Trophoblast cell (in vitro differentiated cells and primary cell): ENCODE measurements at regions not wholly inside any gene's neighbourhood (a gene's known extent, or its start where the extent isn't known, plus 50 kb on each side); places are given as distances from the start of the nearest gene placed in this dataset.
"Not testable (repeated sequence)": the region's sequence is repeated elsewhere in the genome, so short reads cannot be mapped to it uniquely, and the experiment has no call there.

Experiments
- DNase-seq, 2 donors: peaks; one replicate each; pipeline ENCODE4 v3.0.0-alpha.2; 2016
- H2AFZ ChIP-seq: 2 replicates; pipeline ENCODE4 v1.6.1; 2013; ENCODE audit warnings: low read length, moderate library complexity, mild to moderate bottlenecking; ENCODE audit not compliant: insufficient read depth, poor library complexity
- H2AK5ac ChIP-seq: 2 replicates; pipeline ENCODE4 v1.6.1; 2013; ENCODE audit warnings: mild to moderate bottlenecking, low read length
- H2BK120ac ChIP-seq: 2 replicates; pipeline ENCODE4 v1.6.1; 2013; ENCODE audit warnings: low read length, mild to moderate bottlenecking, moderate library complexity; ENCODE audit not compliant: insufficient read depth, poor library complexity
- H2BK12ac ChIP-seq: 2 replicates; pipeline ENCODE4 v1.6.1; 2013; ENCODE audit warnings: mild to moderate bottlenecking, low read length, moderate library complexity
- H2BK5ac ChIP-seq: 2 replicates; pipeline ENCODE4 v1.6.1; 2013; ENCODE audit warnings: low read length, low read depth, moderate library complexity, mild to moderate bottlenecking; ENCODE audit not compliant: poor library complexity
- H3K14ac ChIP-seq: 2 replicates; pipeline ENCODE4 v1.6.1; 2013; ENCODE audit warnings: mild to moderate bottlenecking, low read length
- H3K18ac ChIP-seq: 2 replicates; pipeline ENCODE4 v1.6.1; 2013; ENCODE audit warnings: mild to moderate bottlenecking, low read length
- H3K23ac ChIP-seq: 2 replicates; pipeline ENCODE4 v1.6.1; 2013; ENCODE audit warnings: low read length
- H3K27ac ChIP-seq: 2 replicates; pipeline ENCODE4 v1.5.1; 2013; ENCODE audit warnings: low read depth, mild to moderate bottlenecking, inconsistent platforms, low read length, moderate library complexity
- H3K27me3 ChIP-seq: 2 replicates; pipeline ENCODE4 v1.6.1; 2013; ENCODE audit warnings: inconsistent platforms, mild to moderate bottlenecking, low read length, moderate library complexity; ENCODE audit not compliant: insufficient read depth
- H3K36me3 ChIP-seq, 2 experiments: 1 replicate in 1 of 2; 2 replicates in 1 of 2; pipeline ENCODE4 v1.6.1; 2013; ENCODE audit warnings: low read length in 2 of 2, mild to moderate bottlenecking in 2 of 2, moderate library complexity in 1 of 2; ENCODE audit not compliant: insufficient read depth in 2 of 2, control insufficient read depth in 1 of 2
- H3K4ac ChIP-seq: 2 replicates; pipeline ENCODE4 v1.6.1; 2013; ENCODE audit warnings: low read depth, mild to moderate bottlenecking, low read length, moderate library complexity
- H3K4me1 ChIP-seq, 2 experiments: 1 replicate in 1 of 2; 2 replicates in 1 of 2; pipeline ENCODE4 v1.6.1; 2013; ENCODE audit warnings: low read length in 2 of 2, mild to moderate bottlenecking in 2 of 2, moderate library complexity in 1 of 2; ENCODE audit not compliant: insufficient read depth in 2 of 2, control insufficient read depth in 1 of 2
- H3K4me2 ChIP-seq: 2 replicates; pipeline ENCODE4 v1.6.1; 2013; ENCODE audit warnings: inconsistent platforms, mild to moderate bottlenecking, low read length, moderate library complexity
- H3K4me3 ChIP-seq: 2 replicates; pipeline ENCODE4 v1.5.1; 2013; ENCODE audit warnings: mild to moderate bottlenecking, low read depth, low read length, inconsistent platforms
- H3K79me1 ChIP-seq: one replicate; pipeline ENCODE4 v1.6.1; 2013; ENCODE audit warnings: low read length
- H3K79me2 ChIP-seq: 2 replicates; pipeline ENCODE4 v1.6.1; 2013; ENCODE audit warnings: low read length, mild to moderate bottlenecking; ENCODE audit not compliant: control insufficient read depth, insufficient read depth, poor library complexity
- H3K9ac ChIP-seq: 2 replicates; pipeline ENCODE4 v1.6.1; 2013; ENCODE audit warnings: mild to moderate bottlenecking, low read length
- H3K9me3 ChIP-seq: 2 replicates; pipeline ENCODE4 v1.6.1; 2013; ENCODE audit warnings: low read depth, mild to moderate bottlenecking, control low read depth, inconsistent platforms, low read length; ENCODE audit not compliant: insufficient read depth
- H4K12ac ChIP-seq: 2 replicates; pipeline ENCODE4 v1.6.1; 2013; ENCODE audit warnings: low read depth, mild to moderate bottlenecking, low read length, moderate library complexity
- H4K8ac ChIP-seq: 2 replicates; pipeline ENCODE4 v1.6.1; 2013; ENCODE audit warnings: low read depth, mild to moderate bottlenecking, low read length, moderate library complexity
- H4K91ac ChIP-seq: one replicate; pipeline ENCODE4 v1.6.1; 2013; ENCODE audit warnings: low read depth, mild to moderate bottlenecking, low read length, moderate library complexity
- WGBS: extraction: QIAGEN DNeasy Blood & Tissue Kit; methylation state at CpG from one replicate; pipeline ENCODE4 v1.1.7; 2013; ENCODE audit warnings: missing lambda C conversion rate; ENCODE audit not compliant: insufficient read length, insufficient coverage; ENCODE audit errors: extremely low coverage; 5-methylcytosine and 5-hydroxymethylcytosine counted together

DNA sequence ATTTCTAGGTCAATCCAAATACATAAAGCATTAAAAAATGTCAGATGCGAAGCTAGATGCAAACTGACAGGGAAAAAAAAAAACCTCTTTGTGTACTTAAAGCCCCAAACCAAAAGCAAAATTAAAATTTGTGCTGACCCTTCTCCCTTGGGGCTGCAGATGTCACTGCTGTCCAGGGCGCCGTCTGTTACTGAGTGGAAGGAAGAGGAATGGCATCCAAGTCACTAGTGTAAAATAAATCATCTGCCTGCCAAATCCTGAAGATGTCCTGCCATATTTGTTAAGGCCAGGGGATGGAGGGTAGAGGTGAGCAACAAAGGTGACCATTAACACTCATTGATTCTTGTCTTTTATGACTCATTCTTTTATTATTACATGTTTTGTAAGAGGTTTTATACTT is 233.2 kb upstream of the VKORC1L1 start:
- H3K36me3 ChIP-seq, H3K9me3 ChIP-seq, H4K91ac ChIP-seq, H3K79me2 ChIP-seq, H2AK5ac ChIP-seq, H3K79me1 ChIP-seq, H3K4me1 ChIP-seq, H3K4ac ChIP-seq, H3K27ac ChIP-seq, H3K4me2 ChIP-seq, H3K27me3 ChIP-seq, H2BK120ac ChIP-seq, H2AFZ ChIP-seq, H4K12ac ChIP-seq, H3K23ac ChIP-seq, H4K8ac ChIP-seq, H3K14ac ChIP-seq, DNase-seq, H3K9ac ChIP-seq, H3K4me3 ChIP-seq, H2BK12ac ChIP-seq, H3K18ac ChIP-seq, H2BK5ac ChIP-seq: not testable (repeated sequence)
- WGBS = no CpG with 5 or more reads among the region's 3 CpGs

GRCh38 chr7:65643498-65643897 is 229.4 kb upstream of the VKORC1L1 start:
- not testable (repeated sequence) for H3K4me1 ChIP-seq, H3K23ac ChIP-seq, H3K27ac ChIP-seq, H2AFZ ChIP-seq, H4K8ac ChIP-seq, H4K91ac ChIP-seq, H2AK5ac ChIP-seq, H3K18ac ChIP-seq, H3K79me1 ChIP-seq, H3K9me3 ChIP-seq, H2BK5ac ChIP-seq, H3K14ac ChIP-seq, H3K36me3 ChIP-seq, H2BK120ac ChIP-seq, DNase-seq, H2BK12ac ChIP-seq, H3K27me3 ChIP-seq, H3K79me2 ChIP-seq, H3K4me2 ChIP-seq, H3K4ac ChIP-seq, H3K4me3 ChIP-seq, H4K12ac ChIP-seq, H3K9ac ChIP-seq
- WGBS = no CpG with 5 or more reads among the region's 5 CpGs

DNA sequence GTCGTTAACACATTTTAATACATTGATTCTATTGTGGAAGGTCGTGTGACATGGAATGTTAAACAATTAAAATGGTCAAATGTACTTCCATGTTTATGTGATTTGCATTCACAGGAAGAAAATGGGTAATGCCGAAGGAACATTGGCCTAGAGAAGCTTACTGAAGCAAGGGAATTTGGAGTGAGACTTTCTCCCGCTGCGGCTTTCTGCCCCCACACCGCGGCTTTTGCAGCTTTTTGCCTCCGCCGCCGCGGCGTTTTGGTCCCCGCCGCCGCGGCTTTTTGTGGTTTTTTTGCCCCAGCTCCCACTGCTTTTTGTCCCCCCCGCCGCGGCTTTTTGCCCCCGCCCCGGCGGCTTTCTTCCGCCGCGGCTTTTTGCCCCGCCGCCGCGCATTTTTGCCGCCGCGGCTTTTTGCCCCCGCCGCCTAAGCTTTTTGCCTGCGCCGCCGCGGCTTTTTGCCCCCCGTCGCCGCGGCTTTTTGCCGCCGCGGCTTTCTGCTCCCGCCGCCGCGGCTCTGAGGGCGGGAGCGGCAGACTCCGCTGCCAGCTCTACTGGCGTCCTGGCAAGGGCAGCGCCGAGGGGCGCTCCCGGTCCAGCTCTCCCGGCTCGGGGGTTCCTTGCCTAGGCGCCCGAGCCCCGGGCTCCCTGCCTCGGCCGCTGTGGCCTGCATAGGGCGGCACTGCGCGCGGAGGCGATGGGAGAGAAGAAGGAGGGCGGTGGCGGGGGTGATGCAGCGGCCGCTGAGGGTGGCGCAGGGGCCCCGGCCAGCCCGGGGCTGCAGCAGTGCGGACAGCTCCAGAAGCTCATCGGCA is 225.5 kb upstream of the VKORC1L1 start:
- H3K27me3 ChIP-seq, H3K4me1 ChIP-seq, DNase-seq, H3K4me2 ChIP-seq, H3K79me1 ChIP-seq, H2BK5ac ChIP-seq, H2AK5ac ChIP-seq, H3K9me3 ChIP-seq, H3K9ac ChIP-seq, H4K91ac ChIP-seq, H2BK12ac ChIP-seq, H2BK120ac ChIP-seq, H3K79me2 ChIP-seq, H3K18ac ChIP-seq, H4K8ac ChIP-seq, H3K14ac ChIP-seq, H3K4ac ChIP-seq, H3K36me3 ChIP-seq, H3K27ac ChIP-seq, H4K12ac ChIP-seq, H3K23ac ChIP-seq, H3K4me3 ChIP-seq, H2AFZ ChIP-seq: not testable (repeated sequence)
- no CpG with 5 or more reads among the region's 78 CpGs for WGBS

DNA sequence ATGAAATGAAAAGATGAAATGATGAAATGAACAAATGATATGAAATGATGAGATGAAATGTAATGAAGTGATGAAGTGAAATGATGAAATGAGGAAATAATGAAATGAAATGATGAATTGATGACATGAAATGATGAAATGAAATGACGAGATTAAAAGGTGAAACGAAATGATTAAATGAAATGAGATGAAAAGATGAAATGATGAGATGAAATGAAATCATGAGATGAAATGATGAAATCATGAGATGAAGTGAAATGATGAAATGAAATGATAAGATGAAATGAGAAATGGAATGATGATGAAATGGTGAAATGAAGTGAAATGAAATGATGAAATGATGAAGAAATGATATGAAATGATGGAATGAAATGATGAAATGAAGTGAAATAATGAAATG is 221.7 kb upstream of the VKORC1L1 start:
- H3K18ac ChIP-seq, H4K8ac ChIP-seq: not testable (repeated sequence)

More for the DNA sequence above, 221.7 kb upstream of the VKORC1L1 start:
- not testable (repeated sequence) for H3K79me2 ChIP-seq, H4K91ac ChIP-seq, H3K36me3 ChIP-seq, DNase-seq, H3K4me2 ChIP-seq, H3K27ac ChIP-seq, H2BK5ac ChIP-seq, H3K4ac ChIP-seq, H3K9me3 ChIP-seq, H3K4me1 ChIP-seq, H2AK5ac ChIP-seq, H4K12ac ChIP-seq, H2BK120ac ChIP-seq, H2AFZ ChIP-seq, H2BK12ac ChIP-seq, H3K9ac ChIP-seq, H3K4me3 ChIP-seq, H3K27me3 ChIP-seq, H3K79me1 ChIP-seq, H3K14ac ChIP-seq, H3K23ac ChIP-seq
- 100% methylated on average over 2 of the region's 2 CpGs for WGBS
